HCT116 (cell line): ENCODE measurements at regions not wholly inside any gene's neighbourhood (a gene's known extent, or its start where the extent isn't known, plus 50 kb on each side); places are given as distances from the start of the nearest gene placed in this dataset.

Source experiments
- ATAC-seq: fragments of 200-7000 bp; cut with Tn5 transposase; 2 replicates; pipeline ENCODE4 v1.9.1; 2020; ENCODE audit warnings: mild to moderate bottlenecking, moderate library complexity
- BruUV-seq: library from RNA; stranded (reverse); fragments of 400-500 nt; replicated peaks from 2 replicates; lab custom pipeline; 2021; lab: Mats Ljungman, UMichigan
- CTCF ChIA-PET: fragments of 300-600 bp; sonication (Branson Sonifier 250); formaldehyde crosslinking; loops from one replicate; lab custom pipeline; 2021; ENCODE audit warnings: antibody characterized with exemption; lab: Charles Lee
- POLR2A ChIA-PET: fragments of 300-600, 350-600 bp; sonication (Branson Sonifier 250); formaldehyde crosslinking; loops from one replicate; lab custom pipeline; 2021; ENCODE audit warnings: antibody characterized with exemption; lab: Charles Lee
- RAD21 ChIA-PET, 2 experiments: fragments of 300-600 bp; sonication (Branson Sonifier 250); formaldehyde crosslinking; loops; one replicate each; lab custom pipeline; 2023; ENCODE audit warnings: low total read pairs in 2 of 2; ENCODE audit not compliant: uncharacterized antibody in 2 of 2, unreplicated experiment in 2 of 2, low non-redundant PET in 1 of 2; lab: Charles Lee
- DNase-seq: peaks from one replicate; pipeline ENCODE4 v3.0.0-alpha.2; 2010; ENCODE audit warnings: low read depth, low spot score
- H2AFZ ChIP-seq: fragments of 200-600 bp; shearing (Covaris generic), sonication (generic); 2 replicates; pipeline ENCODE4 v1.6.1; 2017; ENCODE audit warnings: low read depth, mixed run types, mixed read lengths, antibody characterized with exemption, low read length; ENCODE audit not compliant: poor library complexity, severe bottlenecking
- H3K27ac ChIP-seq: 2 replicates; pipeline ENCODE4 v1.5.1; 2012; ENCODE audit warnings: low read depth, low read length
- H3K27me3 ChIP-seq: fragments of 200-600 bp; sonication (generic); 2 replicates; pipeline ENCODE4 v1.6.1; 2016; ENCODE audit warnings: mixed run types, low read length, mixed read lengths; ENCODE audit not compliant: insufficient read depth
- H3K36me3 ChIP-seq, 2 experiments: fragments of 200-500 bp in 1 of 2; fragments of 200-600 bp in 1 of 2; sonication (Bioruptor generic) in 1 of 2; sonication (generic) in 1 of 2; 2 replicates each; pipeline versions ENCODE4 v1.5.1 to v1.6.1; 2014 to 2016; ENCODE audit warnings: low read length in 2 of 2, inconsistent platforms in 1 of 2, mixed read lengths in 1 of 2, mixed run types in 1 of 2; ENCODE audit not compliant: insufficient read depth in 2 of 2, control insufficient read depth in 1 of 2
- H3K4me1 ChIP-seq, 2 experiments: fragments of 200-600 bp in 1 of 2; sonication (generic) in 1 of 2; 2 replicates each; pipeline versions ENCODE4 v1.5.1 to v1.6.1; 2012 to 2017; ENCODE audit warnings: low read length in 2 of 2, inconsistent platforms in 1 of 2, mild to moderate bottlenecking in 1 of 2, mixed read lengths in 1 of 2, mixed run types in 1 of 2, moderate library complexity in 1 of 2; ENCODE audit not compliant: insufficient read depth in 2 of 2, control insufficient read depth in 1 of 2
- H3K4me2 ChIP-seq: fragments of 200-600 bp; sonication (generic); 2 replicates; pipeline ENCODE4 v1.6.1; 2017; ENCODE audit warnings: mixed run types, low read length, mixed read lengths
- H3K4me3 ChIP-seq, 2 experiments: fragments of 200-600 bp in 1 of 2; sonication (generic) in 1 of 2; replicated peaks in 1 of 2; 2 replicates each; pipeline ENCODE4 v1.5.1; 2011 to 2016; ENCODE audit warnings: low read length in 2 of 2, control low read depth in 1 of 2, low read depth in 1 of 2, mild to moderate bottlenecking in 1 of 2, mixed read lengths in 1 of 2, mixed run types in 1 of 2
- H3K79me2 ChIP-seq: fragments of 200-600 bp; sonication (generic); 2 replicates; pipeline ENCODE4 v1.6.1; 2017; ENCODE audit warnings: mild to moderate bottlenecking, mixed run types, low read length, moderate library complexity, mixed read lengths; ENCODE audit not compliant: insufficient read depth
- H3K9ac ChIP-seq: fragments of 200-600 bp; sonication (generic); 2 replicates; pipeline ENCODE4 v1.6.1; 2016; ENCODE audit warnings: low read length, mixed read lengths
- H3K9me2 ChIP-seq: fragments of 200-600 bp; sonication (generic), shearing (Covaris generic); 2 replicates; pipeline ENCODE4 v1.6.1; 2017; ENCODE audit warnings: mixed run types, mild to moderate bottlenecking, moderate library complexity; ENCODE audit not compliant: insufficient read depth
- H3K9me3 ChIP-seq, 2 experiments: fragments of 200-500 bp in 1 of 2; fragments of 200-600 bp in 1 of 2; sonication (Bioruptor generic) in 1 of 2; sonication (generic) in 1 of 2; 2 replicates each; pipeline ENCODE4 v1.6.1; 2014 to 2017; ENCODE audit warnings: low read length in 2 of 2, mixed read lengths in 2 of 2, inconsistent platforms in 1 of 2, low read depth in 1 of 2, mild to moderate bottlenecking in 1 of 2, mixed run types in 1 of 2, moderate library complexity in 1 of 2; ENCODE audit not compliant: control insufficient read depth in 1 of 2, insufficient read depth in 1 of 2
- H4K20me1 ChIP-seq: fragments of 200-600 bp; sonication (generic), shearing (Covaris generic); 2 replicates; pipeline ENCODE4 v1.6.1; 2017; ENCODE audit warnings: mixed run types, mild to moderate bottlenecking, moderate library complexity; ENCODE audit not compliant: insufficient read depth
- CEBPB ChIP-seq: IDR thresholded peaks from 2 replicates; pipeline ENCODE4 v1.6.1; 2012; ENCODE audit warnings: low read depth
- EGR1 ChIP-seq: IDR thresholded peaks from 2 replicates; pipeline ENCODE4 v1.6.1; 2012; ENCODE audit warnings: low read depth
- EZH2phosphoT487 ChIP-seq: fragments of 200-600 bp; IDR thresholded peaks from 2 replicates; pipeline ENCODE4 v1.6.1; 2018; ENCODE audit warnings: antibody characterized with exemption, borderline replicate concordance
- POLR2AphosphoS5 ChIP-seq: IDR thresholded peaks from 2 replicates; pipeline ENCODE4 v1.6.1; 2011; ENCODE audit warnings: mild to moderate bottlenecking, low read depth, low read length, moderate library complexity
- REST ChIP-seq: IDR thresholded peaks from 2 replicates; pipeline ENCODE4 v1.6.1; 2012; ENCODE audit warnings: low read depth
- SIN3A ChIP-seq: IDR thresholded peaks from 2 replicates; pipeline ENCODE4 v1.6.1; 2012; ENCODE audit warnings: low read depth
- intact Hi-C: fragments of 100-400 bp; cut with micrococcal nuclease; formaldehyde crosslinking; loops from 2 replicates; pipeline ENCODE4 v1.10.0; 2022
- TF ChIP-seq, protein P1 (sequence below), 3 experiments: fragments of 200-600 bp in 1 of 3; sonication (generic) in 1 of 3; IDR thresholded peaks in 2 of 3; conservative IDR thresholded peaks in 1 of 3; 2 replicates each; pipeline ENCODE4 v1.5.1; 2012 to 2017; ENCODE audit warnings: low read depth in 2 of 3, low read length in 2 of 3, antibody characterized with exemption in 1 of 3, borderline replicate concordance in 1 of 3, control low read depth in 1 of 3, mild to moderate bottlenecking in 1 of 3, mixed read lengths in 1 of 3, mixed run types in 1 of 3, moderate library complexity in 1 of 3; ENCODE audit not compliant: insufficient read depth in 1 of 3

- H3K27me3 ChIP-seq = no peaks in the 10 kb centered on the region
- ChIA-PET RAD21 (no interaction called here), POLR2A (no interaction called here), CTCF (no interaction called here)
- DNase-seq (no peak), ATAC-seq (no peak)
- no peaks in the 10 kb centered on the region for H3K9me3 ChIP-seq
- TF ChIP-seq EGR1 (no peak), POLR2AphosphoS5 (no peak), EZH2phosphoT487 (no peak), SIN3A (no peak)
- H3K36me3 ChIP-seq = no peaks in the 10 kb centered on the region
- no peaks in the 10 kb centered on the region for H3K4me1 ChIP-seq
- H4K20me1 ChIP-seq = no peaks in the 10 kb centered on the region
- H2AFZ ChIP-seq = no peak overlapping the region
- intact Hi-C loops = no loop called here
- H3K9ac ChIP-seq = no peak overlapping the region
- H3K27ac ChIP-seq = no peak overlapping the region
- no peak overlapping the region for H3K4me3 ChIP-seq
- no peaks in the 10 kb centered on the region for H3K79me2 ChIP-seq
- no peaks in the 10 kb centered on the region for H3K9me2 ChIP-seq
- BruUV-seq = no TSS peak
- H3K4me2 ChIP-seq = no peak overlapping the region
Observed at GRCh38 chr11:13603661-13604060, 64.8 kb upstream of the FAR1 start.

DNA sequence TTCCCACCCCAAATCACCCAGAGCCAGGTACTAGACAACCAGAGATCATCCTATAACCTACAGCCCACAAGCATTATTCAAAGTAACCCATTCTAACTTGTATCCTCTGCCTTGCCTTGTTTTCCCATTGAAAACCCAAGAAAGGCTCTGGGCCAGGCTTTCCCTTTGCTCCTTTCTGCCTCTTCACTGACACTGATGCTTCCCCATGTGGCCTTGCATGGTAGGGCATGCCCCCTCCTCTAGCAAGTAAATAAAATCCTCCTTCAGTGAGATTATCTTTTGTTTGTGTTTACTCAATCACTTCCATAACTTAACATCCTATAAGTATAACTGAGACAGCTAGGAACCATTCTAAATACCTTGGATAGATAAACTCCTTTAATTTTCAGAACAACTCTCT lies 65.6 kb upstream of the FAR1 start:
- ChIA-PET CTCF (no interaction called here), RAD21 (no interaction called here), POLR2A (no interaction called here)
- H2AFZ ChIP-seq = no peak overlapping the region
- BruUV-seq = no TSS peak
- TF ChIP-seq CEBPB (no peak), REST (no peak), POLR2AphosphoS5 (no peak)
- TF ChIP-seq, protein P1, sequence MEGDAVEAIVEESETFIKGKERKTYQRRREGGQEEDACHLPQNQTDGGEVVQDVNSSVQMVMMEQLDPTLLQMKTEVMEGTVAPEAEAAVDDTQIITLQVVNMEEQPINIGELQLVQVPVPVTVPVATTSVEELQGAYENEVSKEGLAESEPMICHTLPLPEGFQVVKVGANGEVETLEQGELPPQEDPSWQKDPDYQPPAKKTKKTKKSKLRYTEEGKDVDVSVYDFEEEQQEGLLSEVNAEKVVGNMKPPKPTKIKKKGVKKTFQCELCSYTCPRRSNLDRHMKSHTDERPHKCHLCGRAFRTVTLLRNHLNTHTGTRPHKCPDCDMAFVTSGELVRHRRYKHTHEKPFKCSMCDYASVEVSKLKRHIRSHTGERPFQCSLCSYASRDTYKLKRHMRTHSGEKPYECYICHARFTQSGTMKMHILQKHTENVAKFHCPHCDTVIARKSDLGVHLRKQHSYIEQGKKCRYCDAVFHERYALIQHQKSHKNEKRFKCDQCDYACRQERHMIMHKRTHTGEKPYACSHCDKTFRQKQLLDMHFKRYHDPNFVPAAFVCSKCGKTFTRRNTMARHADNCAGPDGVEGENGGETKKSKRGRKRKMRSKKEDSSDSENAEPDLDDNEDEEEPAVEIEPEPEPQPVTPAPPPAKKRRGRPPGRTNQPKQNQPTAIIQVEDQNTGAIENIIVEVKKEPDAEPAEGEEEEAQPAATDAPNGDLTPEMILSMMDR (IDR thresholded peaks at IDR 0.05 in 2 of 3, conservative IDR thresholded peaks at IDR 0.05 in 1 of 3; ENCODE audit: borderline replicate concordance in 1 of 3, insufficient read depth in 1 of 3, low read depth in 2 of 3, low read length in 2 of 3) = peak in 2 of 3 experiments; percentile 12 to 21; a peak in 1 of 6 replicates
- intact Hi-C loops = no loop called here
- H3K27me3 ChIP-seq = no peaks in the 10 kb centered on the region
- H4K20me1 ChIP-seq = no peaks in the 10 kb centered on the region
- no peak overlapping the region for H3K4me3 ChIP-seq
- no peaks in the 10 kb centered on the region for H3K9me3 ChIP-seq
- no peaks in the 10 kb centered on the region for H3K9me2 ChIP-seq
- no peak overlapping the region for H3K9ac ChIP-seq
- no peak overlapping the region for H3K4me2 ChIP-seq
- no peaks in the 10 kb centered on the region for H3K4me1 ChIP-seq
- no peak for DNase-seq
- no peak overlapping the region for H3K27ac ChIP-seq
- no peaks in the 10 kb centered on the region for H3K79me2 ChIP-seq
- no peak for ATAC-seq
- no peaks in the 10 kb centered on the region for H3K36me3 ChIP-seq
